A549 (cell line): ENCODE measurements at regions not wholly inside any gene's neighbourhood (a gene's known extent, or its start where the extent isn't known, plus 50 kb on each side); places are given as distances from the start of the nearest gene placed in this dataset.
A peak's percentile ranks its signal among the peaks of the same experiment; 100 is the strongest.

Experiments
- ATAC-seq, 2 experiments: fragments of 200-7000 bp in 1 of 2; fragments of >200 bp in 1 of 2; cut with Nextera tagmentation in 1 of 2; cut with Tn5 transposase in 1 of 2; 3 replicates each; pipeline versions ENCODE4 v1.8.0 to v1.9.1; 2018 to 2020; ENCODE audit warnings: mild to moderate bottlenecking in 1 of 2, moderate library complexity in 1 of 2
- CTCF ChIA-PET: fragments of 300-600 bp; sonication (Branson Sonifier 250); formaldehyde crosslinking; extraction: SDS; loops from one replicate; lab custom pipeline; 2021; ENCODE audit warnings: antibody characterized with exemption, inconsistent platforms; lab: Yijun Ruan, JAX
- POLR2A ChIA-PET: fragments of 350-600 bp; formaldehyde crosslinking; extraction: SDS; loops from one replicate; lab custom pipeline; 2021; ENCODE audit warnings: antibody characterized with exemption, inconsistent platforms; lab: Yijun Ruan, JAX
- DNase-seq, 2 experiments: peaks; one replicate each; pipeline versions ENCODE4 v3.0.0 to v3.0.0-alpha.2; 2011 to 2016; ENCODE audit warnings: low read depth in 1 of 2, low spot score in 1 of 2
- FAIRE-seq: peaks from 2 replicates; lab custom pipeline; 2011; peaks lifted over from hg19 to GRCh38; lab: Jason Lieb, UNC
- H3K27ac ChIP-seq, 2 experiments: fragments of >200 bp; sonication (Bioruptor Twin); formaldehyde crosslinking; 3 replicates each; pipeline ENCODE4 v1.5.1; 2016 to 2017
- H3K4me1 ChIP-seq: fragments of >200 bp; sonication (Bioruptor Twin); formaldehyde crosslinking; 3 replicates; pipeline ENCODE4 v1.6.1; 2016
- H3K4me2 ChIP-seq: fragments of >200 bp; sonication (Bioruptor Twin); formaldehyde crosslinking; 3 replicates; pipeline ENCODE4 v1.6.1; 2016
- H3K4me3 ChIP-seq: fragments of >200 bp; sonication (Bioruptor Twin); formaldehyde crosslinking; 3 replicates; pipeline ENCODE4 v1.5.1; 2016
- H3K9me3 ChIP-seq: fragments of >200 bp; sonication (Bioruptor Twin); formaldehyde crosslinking; 3 replicates; pipeline ENCODE4 v1.6.1; 2016
- BHLHE40 ChIP-seq: IDR thresholded peaks from 2 replicates; pipeline ENCODE4 v1.6.1; 2012; ENCODE audit warnings: low read depth, low read length, inconsistent platforms
- CBX2 ChIP-seq: fragments of 200-600 bp; sonication (generic); IDR thresholded peaks from 2 replicates; pipeline ENCODE4 v1.6.1; 2016; ENCODE audit warnings: low read depth, mild to moderate bottlenecking, borderline replicate concordance
- CBX8 ChIP-seq: fragments of 200-600 bp; sonication (generic); IDR thresholded peaks from 2 replicates; pipeline ENCODE4 v1.6.1; 2016
- CTCF ChIP-seq: fragments of >200 bp; sonication (Bioruptor Twin); formaldehyde crosslinking; IDR thresholded peaks from 3 replicates; pipeline ENCODE4 v1.5.1; 2016
- EHF ChIP-seq: fragments of 250-450 bp; sonication (Bioruptor Pico); IDR thresholded peaks from 2 replicates; pipeline ENCODE4 v1.5.0; 2020; ENCODE audit warnings: mild to moderate bottlenecking
- EP300 ChIP-seq, 2 experiments: fragments of >200 bp; sonication (Bioruptor Twin); formaldehyde crosslinking; IDR thresholded peaks; 2 replicates in 1 of 2; 3 replicates in 1 of 2; pipeline ENCODE4 v1.6.1; 2016 to 2017
- FOSB ChIP-seq: fragments of 250-450 bp; sonication (Bioruptor Pico); IDR thresholded peaks from 2 replicates; pipeline ENCODE4 v1.5.0; 2020; ENCODE audit warnings: mild to moderate bottlenecking, moderate library complexity
- FOSL2 ChIP-seq, 2 experiments: fragments of 450-650 bp in 1 of 2; fragments of >200 bp in 1 of 2; sonication (Bioruptor Twin) in 1 of 2; formaldehyde crosslinking; IDR thresholded peaks; 2 replicates each; pipeline versions ENCODE4 v1.5.0 to v1.6.1; 2016 to 2020; ENCODE audit warnings: mild to moderate bottlenecking in 1 of 2, moderate library complexity in 1 of 2
- FOXS1 ChIP-seq: fragments of 250-450 bp; sonication (Bioruptor Pico); IDR thresholded peaks from 2 replicates; pipeline ENCODE4 v1.5.0; 2020; ENCODE audit warnings: mild to moderate bottlenecking, moderate library complexity
- GATA3 ChIP-seq: IDR thresholded peaks from 2 replicates; pipeline ENCODE4 v1.6.1; 2012; ENCODE audit warnings: borderline replicate concordance
- HDAC2 ChIP-seq: fragments of 200-600 bp; sonication (generic); IDR thresholded peaks from 2 replicates; pipeline ENCODE4 v1.6.1; 2016
- HES2 ChIP-seq: fragments of >200 bp; sonication (Bioruptor Twin); formaldehyde crosslinking; IDR thresholded peaks from 2 replicates; pipeline ENCODE4 v1.6.1; 2016
- HEYL ChIP-seq: fragments of 250-450 bp; sonication (Bioruptor Pico); IDR thresholded peaks from 2 replicates; pipeline ENCODE4 v1.8.0; 2021; ENCODE audit warnings: mild to moderate bottlenecking, moderate library complexity
- HOXB13 ChIP-seq: fragments of 250-450 bp; sonication (Bioruptor Pico); IDR thresholded peaks from 2 replicates; pipeline ENCODE4 v1.5.0; 2020; ENCODE audit warnings: low read depth, mild to moderate bottlenecking, moderate library complexity
- HOXB5 ChIP-seq: fragments of 250-450 bp; sonication (Bioruptor Pico); IDR thresholded peaks from 2 replicates; pipeline ENCODE4 v1.5.0; 2020; ENCODE audit warnings: mild to moderate bottlenecking, moderate library complexity
- JUNB ChIP-seq: fragments of >200 bp; sonication (Bioruptor Twin); formaldehyde crosslinking; IDR thresholded peaks from 2 replicates; pipeline ENCODE4 v1.6.1; 2016
- KDM1A ChIP-seq: fragments of 200-600 bp; sonication (generic); IDR thresholded peaks from 2 replicates; pipeline ENCODE4 v1.6.1; 2016; ENCODE audit warnings: low read depth, mild to moderate bottlenecking
- MAX ChIP-seq: IDR thresholded peaks from 2 replicates; pipeline ENCODE4 v1.6.1; 2012
- MYC ChIP-seq: IDR thresholded peaks from 2 replicates; pipeline ENCODE4 v1.6.1; 2012; ENCODE audit warnings: mild to moderate bottlenecking, inconsistent platforms, low read length, improper control_type of control experiment, borderline replicate concordance
- NFE2L2 ChIP-seq: fragments of 150-350 bp; conservative IDR thresholded peaks from 2 replicates; pipeline ENCODE4 v1.6.1; 2014; ENCODE audit warnings: low read length
- NPAS2 ChIP-seq: fragments of 250-450 bp; sonication (Bioruptor Pico); IDR thresholded peaks from 2 replicates; pipeline ENCODE4 v1.8.0; 2022; ENCODE audit warnings: mild to moderate bottlenecking, moderate library complexity, borderline replicate concordance
- NR3C1 ChIP-seq: fragments of >200 bp; sonication (Bioruptor Twin); formaldehyde crosslinking; IDR thresholded peaks from 3 replicates; pipeline ENCODE4 v1.6.1; 2017
- PBX3 ChIP-seq: IDR thresholded peaks from 2 replicates; pipeline ENCODE4 v1.6.1; 2012
- PHF8 ChIP-seq: fragments of 200-600 bp; sonication (generic); IDR thresholded peaks from 2 replicates; pipeline ENCODE4 v1.6.1; 2016; ENCODE audit warnings: low read depth, mild to moderate bottlenecking, antibody characterized with exemption, moderate library complexity, borderline replicate concordance
- POLR2AphosphoS2 ChIP-seq: conservative IDR thresholded peaks from 2 replicates; pipeline ENCODE4 v1.6.1; 2012; ENCODE audit warnings: low read length, improper control_type of control experiment, inconsistent platforms
- RAD21 ChIP-seq, 2 experiments: fragments of >200 bp in 1 of 2; sonication (Bioruptor Twin) in 1 of 2; formaldehyde crosslinking in 1 of 2; IDR thresholded peaks in 1 of 2; conservative IDR thresholded peaks in 1 of 2; 2 replicates in 1 of 2; 3 replicates in 1 of 2; pipeline ENCODE4 v1.6.1; 2012 to 2018; ENCODE audit warnings: inconsistent platforms in 1 of 2
- RFX5 ChIP-seq: fragments of 450-650 bp; IDR thresholded peaks from 2 replicates; pipeline ENCODE4 v1.7.1; 2014; ENCODE audit warnings: antibody characterized with exemption, mild to moderate bottlenecking, moderate library complexity
- RNF2 ChIP-seq: fragments of 200-600 bp; sonication (generic); IDR thresholded peaks from 2 replicates; pipeline ENCODE4 v1.6.1; 2016; ENCODE audit warnings: low read depth, mild to moderate bottlenecking, antibody characterized with exemption, moderate library complexity, borderline replicate concordance
- SMC3 ChIP-seq: fragments of >200 bp; sonication (Bioruptor Twin); formaldehyde crosslinking; IDR thresholded peaks from 3 replicates; pipeline ENCODE4 v1.6.1; 2018; ENCODE audit warnings: inconsistent platforms
- SREBF2 ChIP-seq: fragments of 450-650 bp; IDR thresholded peaks from 2 replicates; pipeline ENCODE4 v1.6.1; 2014; ENCODE audit warnings: mild to moderate bottlenecking, moderate library complexity
- ZNF302 ChIP-seq: fragments of 250-450 bp; sonication (Bioruptor Pico); IDR thresholded peaks from 2 replicates; pipeline ENCODE4 v1.9.0; 2021; ENCODE audit warnings: inconsistent platforms, mild to moderate bottlenecking, moderate library complexity
- ZSCAN20 ChIP-seq: fragments of 250-450 bp; sonication (Bioruptor Pico); IDR thresholded peaks from 2 replicates; pipeline ENCODE4 v1.8.0; 2022; ENCODE audit warnings: mild to moderate bottlenecking, moderate library complexity
- WGBS: methylation state at CpG from one replicate; pipeline ENCODE4 v1.1.6; 2017; ENCODE audit errors: missing lambda C conversion rate; 5-methylcytosine and 5-hydroxymethylcytosine counted together

DNA sequence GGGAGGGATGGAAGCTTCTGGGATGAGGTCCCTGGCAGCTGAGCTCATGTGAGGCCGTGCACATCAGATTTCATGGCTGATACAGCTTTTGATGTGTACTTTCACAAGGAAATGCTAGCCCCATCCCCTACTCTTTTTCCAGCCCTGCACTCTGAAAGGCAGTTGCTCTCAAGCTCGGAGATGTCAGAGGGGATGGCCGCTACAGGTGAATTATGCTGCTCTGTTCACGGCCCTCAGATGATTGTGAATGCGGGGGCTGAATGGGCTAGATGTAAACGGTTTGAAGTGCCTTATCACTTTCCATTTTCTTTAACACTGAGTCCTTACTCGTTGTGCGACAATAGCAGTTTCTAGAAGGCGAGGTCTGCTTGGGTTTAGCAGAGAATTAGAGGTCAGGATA lies 88.0 kb upstream of the RASGRF1 start:
- Histone ChIP-seq H3K9me3 (no peaks in the 10 kb centered on the region), H3K4me1 (peaks cover 11% of the 10 kb centered on the region), H3K4me3 (no peak overlapping the region), H3K4me2 (peak overlapping the region; percentile 50), H3K27ac (no peak overlapping the region)
- DNase-seq (no peak), ATAC-seq (no peak; a peak in 2 of 6 replicates), FAIRE-seq (no peak)
- ChIA-PET CTCF (interaction anchor here (0.7 to 27.4 kb wide), 5 partner anchors 10 to 423 kb away, joined by 3 to 518 read pairs (median 5); no protein-coding TSS in a partner anchor), POLR2A (no interaction called here)
- TF ChIP-seq NR3C1 (no peak), PHF8 (no peak), CBX8 (no peak), SMC3 (no peak), CBX2 (no peak), PBX3 (no peak), FOSB (CRISPR knock-in tag) (no peak), HDAC2 (no peak), NFE2L2 (no peak), SREBF2 (no peak), EP300 (IDR thresholded peaks at IDR 0.05) (no peak), CTCF (no peak), JUNB (no peak)
- WGBS: 87% methylated on average over 9 of the region's 9 CpGs

- H3K27ac ChIP-seq: no peak overlapping the region
- peaks cover 18% of the 10 kb centered on the region for H3K4me1 ChIP-seq
- no peaks in the 10 kb centered on the region for H3K9me3 ChIP-seq
- H3K4me2 ChIP-seq: no peak overlapping the region
- no peak for ATAC-seq
- TF ChIP-seq HOXB13: no peak
- TF ChIP-seq GATA3: no peak
- no peak for TF ChIP-seq ZSCAN20
- no peak for TF ChIP-seq RFX5
- TF ChIP-seq HEYL (CRISPR knock-in tag): no peak
- no peak for TF ChIP-seq EP300 (IDR thresholded peaks at IDR 0.05)
- no peak for TF ChIP-seq HES2
- TF ChIP-seq MYC: no peak
- no peak for TF ChIP-seq KDM1A
- TF ChIP-seq HDAC2: no peak
- TF ChIP-seq, all 56 proteins: peak for 0
- no peak for DNase-seq
- CTCF ChIA-PET: interaction anchor here (0.8 to 27.4 kb wide), 7 partner anchors 8 to 317 kb away, joined by 3 to 518 read pairs (median 6); no protein-coding TSS in a partner anchor
- POLR2A ChIA-PET: no interaction called here
- FAIRE-seq: no peak
- no peak overlapping the region for H3K4me3 ChIP-seq
- WGBS: 10% methylated on average over 1 of the region's 1 CpG
Measured at GRCh38 chr15:79176151-79176550, 85.6 kb upstream of the RASGRF1 start.

DNA sequence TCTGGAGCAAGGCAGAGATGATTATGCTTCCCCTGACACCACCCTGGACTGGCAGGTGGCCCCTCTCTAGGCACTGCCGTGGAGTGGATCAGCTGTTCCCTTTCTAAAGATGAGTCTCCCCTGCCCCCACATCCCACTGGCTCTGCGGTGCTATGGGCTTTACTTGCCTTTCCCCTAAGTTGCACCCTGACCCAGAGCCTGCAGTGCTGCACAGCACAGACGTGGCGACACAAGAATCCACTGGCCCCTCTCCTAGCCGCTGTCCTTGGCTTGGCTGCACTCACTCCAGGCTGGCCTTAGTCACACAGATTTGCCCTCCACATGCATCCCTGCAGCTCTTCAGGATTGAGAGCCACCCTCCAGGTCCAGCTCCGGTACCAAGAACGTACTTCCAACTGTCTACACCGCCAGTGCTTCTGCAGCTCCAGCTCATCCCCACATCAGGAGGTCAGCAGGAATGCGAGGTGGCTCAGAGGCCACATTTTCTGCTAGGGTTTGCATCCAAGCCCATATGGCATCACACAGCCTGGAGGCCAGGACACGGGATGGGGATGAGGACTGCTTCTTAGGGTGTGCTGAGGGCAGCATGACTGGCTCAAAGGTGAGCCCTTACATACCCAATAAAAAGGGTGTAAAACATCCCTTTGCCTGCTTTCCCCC lies 82.4 kb upstream of the RASGRF1 start:
- H3K4me3 ChIP-seq: no peak overlapping the region
- ChIA-PET CTCF (interaction anchor here (0.6 to 27.4 kb wide), 5 partner anchors 11 to 868 kb away, joined by 3 to 518 read pairs (median 14); no protein-coding TSS in a partner anchor), POLR2A (no interaction called here)
- H3K4me1 ChIP-seq: peaks cover 29% of the 10 kb centered on the region
- DNase-seq (no peak), FAIRE-seq (no peak), ATAC-seq (no peak)
- 66% methylated on average over 10 of the region's 10 CpGs for WGBS
- no peak overlapping the region for H3K27ac ChIP-seq
- no peak overlapping the region for H3K4me2 ChIP-seq
- H3K9me3 ChIP-seq: no peaks in the 10 kb centered on the region
- no peak for TF ChIP-seq NPAS2
- no peak for TF ChIP-seq EHF (CRISPR knock-in tag)
- no peak for TF ChIP-seq ZNF302 (CRISPR knock-in tag)
- no peak for TF ChIP-seq FOSB (CRISPR knock-in tag)
- no peak for TF ChIP-seq BHLHE40
- no peak for TF ChIP-seq FOSL2 (IDR thresholded peaks at IDR 0.05)
- TF ChIP-seq FOSL2 (CRISPR knock-in tag; IDR thresholded peaks at IDR 0.05): no peak
- no peak for TF ChIP-seq RNF2
- no peak for TF ChIP-seq POLR2AphosphoS2
- TF ChIP-seq MAX: no peak
- no peak for TF ChIP-seq HOXB13
- no peak for TF ChIP-seq RAD21 (conservative IDR thresholded peaks at IDR 0.05 in 1 of 2, IDR thresholded peaks at IDR 0.05 in 1 of 2)
- no peak for TF ChIP-seq SMC3
- TF ChIP-seq FOXS1: no peak
- no peak for TF ChIP-seq EP300 (IDR thresholded peaks at IDR 0.05)
- no peak for TF ChIP-seq SREBF2
- TF ChIP-seq HOXB5 (CRISPR knock-in tag): no peak
- no peak for TF ChIP-seq GATA3
